GM12864 (cell line): ENCODE measurements at regions not wholly inside any gene's neighbourhood (a gene's known extent, or its start where the extent isn't known, plus 50 kb on each side); places are given as distances from the start of the nearest gene placed in this dataset.

ENCODE experiments used
- DNase-seq: peaks from one replicate; pipeline ENCODE4 v3.0.0-alpha.2; 2011; ENCODE audit warnings: low read depth
- H3K4me3 ChIP-seq: 2 replicates; pipeline ENCODE4 v1.5.1; 2011; ENCODE audit warnings: mild to moderate bottlenecking, low read depth, low read length, control low read depth
- TF ChIP-seq, protein P1 (sequence below): IDR thresholded peaks from 2 replicates; pipeline ENCODE4 v1.5.1; 2011; ENCODE audit warnings: low read depth, mild to moderate bottlenecking, moderate library complexity, low read length, control low read depth, inconsistent platforms; ENCODE audit errors: missing control alignments

DNA sequence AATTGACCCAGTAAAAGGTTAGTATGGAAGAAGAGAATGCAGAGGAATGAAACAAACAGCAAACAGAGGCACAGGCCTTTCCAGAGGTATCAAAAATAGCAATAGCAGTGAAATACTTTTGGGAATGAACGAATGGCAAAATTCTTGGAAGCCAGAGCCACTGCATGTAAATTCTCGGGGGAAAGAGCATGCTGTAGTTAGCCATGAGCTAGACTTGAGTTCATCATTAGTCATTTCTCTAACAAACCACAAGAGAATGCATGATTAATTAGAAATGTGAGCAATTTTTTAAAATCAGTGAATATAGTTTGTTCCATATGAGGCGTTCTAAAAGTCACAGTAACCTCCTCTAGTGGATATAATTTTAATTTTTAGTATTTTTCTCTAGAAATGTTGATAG lies 170.3 kb upstream of the PRR16 start:
- DNase-seq, result no peak
- H3K4me3 ChIP-seq, result no peak overlapping the region
- TF ChIP-seq, protein P1, sequence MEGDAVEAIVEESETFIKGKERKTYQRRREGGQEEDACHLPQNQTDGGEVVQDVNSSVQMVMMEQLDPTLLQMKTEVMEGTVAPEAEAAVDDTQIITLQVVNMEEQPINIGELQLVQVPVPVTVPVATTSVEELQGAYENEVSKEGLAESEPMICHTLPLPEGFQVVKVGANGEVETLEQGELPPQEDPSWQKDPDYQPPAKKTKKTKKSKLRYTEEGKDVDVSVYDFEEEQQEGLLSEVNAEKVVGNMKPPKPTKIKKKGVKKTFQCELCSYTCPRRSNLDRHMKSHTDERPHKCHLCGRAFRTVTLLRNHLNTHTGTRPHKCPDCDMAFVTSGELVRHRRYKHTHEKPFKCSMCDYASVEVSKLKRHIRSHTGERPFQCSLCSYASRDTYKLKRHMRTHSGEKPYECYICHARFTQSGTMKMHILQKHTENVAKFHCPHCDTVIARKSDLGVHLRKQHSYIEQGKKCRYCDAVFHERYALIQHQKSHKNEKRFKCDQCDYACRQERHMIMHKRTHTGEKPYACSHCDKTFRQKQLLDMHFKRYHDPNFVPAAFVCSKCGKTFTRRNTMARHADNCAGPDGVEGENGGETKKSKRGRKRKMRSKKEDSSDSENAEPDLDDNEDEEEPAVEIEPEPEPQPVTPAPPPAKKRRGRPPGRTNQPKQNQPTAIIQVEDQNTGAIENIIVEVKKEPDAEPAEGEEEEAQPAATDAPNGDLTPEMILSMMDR, result no peak

DNA sequence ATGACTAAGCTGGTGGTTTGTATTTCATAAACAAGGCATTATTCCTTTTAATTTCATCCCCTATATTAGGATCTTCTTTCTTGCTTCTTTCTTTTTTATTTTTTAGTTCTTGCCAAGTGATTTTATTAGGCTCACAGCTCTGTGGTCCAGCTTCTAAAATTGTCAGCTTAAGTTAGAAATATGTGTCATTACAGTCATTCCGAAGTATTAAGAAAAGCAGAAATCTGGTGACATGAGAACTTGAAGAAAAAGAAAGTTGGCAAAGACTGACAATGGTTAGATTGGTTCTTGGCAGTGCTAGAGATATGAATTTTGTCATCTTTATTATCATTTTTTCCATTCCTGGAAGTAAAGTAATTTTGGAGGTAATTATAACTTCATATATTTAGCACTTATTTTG lies 166.5 kb upstream of the PRR16 start:
- DNase-seq, result no peak
- TF ChIP-seq, protein P1, result no peak
- no peak overlapping the region for H3K4me3 ChIP-seq

- no peak for DNase-seq
- TF ChIP-seq, protein P1, result no peak
- no peak overlapping the region for H3K4me3 ChIP-seq
These were observed 165.1 kb upstream of the PRR16 start for GRCh38 chr5:120298981-120299380.

GRCh38 chr5:120304663-120305062 lies 159.4 kb upstream of the PRR16 start:
- no peak overlapping the region for H3K4me3 ChIP-seq
- no peak for DNase-seq
- TF ChIP-seq, protein P1, result no peak

DNA sequence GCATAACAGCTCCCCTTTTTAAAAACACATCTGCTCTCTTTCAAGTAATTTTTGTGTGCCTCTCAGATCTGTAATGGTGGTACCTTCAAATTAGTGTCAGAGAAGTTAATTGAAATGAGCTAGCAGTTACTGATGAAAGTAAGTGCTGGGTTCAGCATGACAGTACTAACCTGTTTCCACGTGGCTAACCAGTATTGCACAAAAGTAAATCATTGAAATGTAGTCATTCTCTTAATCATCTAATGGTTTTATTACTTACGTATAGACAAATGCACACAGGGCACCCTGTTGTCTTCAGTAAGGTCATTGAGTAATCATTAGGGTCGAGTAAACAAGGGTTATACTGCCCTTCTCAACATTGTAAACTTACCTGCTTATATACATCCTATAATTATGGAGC lies 157.8 kb upstream of the PRR16 start:
- DNase-seq, result no peak
- TF ChIP-seq, protein P1, result no peak
- no peak overlapping the region for H3K4me3 ChIP-seq

DNA sequence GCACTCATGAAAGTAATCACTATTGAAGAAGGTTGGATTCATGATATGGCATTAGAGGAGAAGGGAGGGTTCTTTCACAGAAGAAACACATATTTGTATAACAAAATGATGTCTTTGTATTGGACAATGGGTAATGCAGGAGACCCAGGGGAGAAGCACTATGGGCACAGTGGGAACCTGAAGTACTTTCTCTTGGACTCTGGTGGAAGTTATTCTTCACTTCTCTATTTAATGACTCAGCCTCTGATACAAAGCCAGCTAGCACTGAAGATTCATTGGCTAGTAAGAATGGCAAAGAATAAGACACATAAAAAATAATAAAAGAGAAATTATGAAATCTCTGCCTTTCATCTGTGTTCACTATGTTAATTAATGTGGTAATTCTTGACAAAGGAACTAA lies 149.9 kb upstream of the PRR16 start:
- no peak for DNase-seq
- TF ChIP-seq, protein P1, result no peak
- no peak overlapping the region for H3K4me3 ChIP-seq

DNA sequence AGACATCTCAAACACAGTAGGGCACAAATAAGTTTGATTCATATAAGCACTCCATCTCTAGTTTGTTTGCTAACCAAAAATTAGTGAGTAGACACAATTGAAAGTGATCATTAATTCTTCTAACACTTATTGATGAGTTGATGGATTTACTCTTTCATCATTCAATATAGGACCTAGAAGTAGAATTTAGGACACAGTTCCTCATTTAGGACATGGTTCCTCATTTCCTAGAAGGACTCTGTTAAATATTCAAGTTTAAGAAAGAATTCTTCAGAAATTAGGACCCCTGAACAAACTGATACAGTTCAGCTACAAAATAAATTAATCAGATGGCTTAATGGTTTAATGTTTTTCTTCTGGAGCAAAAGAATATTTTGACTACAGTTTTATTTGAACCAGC lies 143.5 kb upstream of the PRR16 start:
- TF ChIP-seq, protein P1, result no peak
- no peak for DNase-seq
- no peak overlapping the region for H3K4me3 ChIP-seq
